Stimulated activated CD4-positive, alpha-beta T cell treated with anti-CD3 and anti-CD28 coated beads, Interleukin-1b, Interleukin-23, amount 100 ng/mL, for 24 hours (primary cell): ENCODE measurements at regions not wholly inside any gene's neighbourhood (a gene's known extent, or its start where the extent isn't known, plus 50 kb on each side); places are given as distances from the start of the nearest gene placed in this dataset.
"Not testable (repeated sequence)": the region's sequence is repeated elsewhere in the genome, so short reads cannot be mapped to it uniquely, and the experiment has no call there.

Source experiments
- DNase-seq, 4 experiments: peaks; one replicate each; pipeline ENCODE4 v3.0.0-alpha.2; 2020; ENCODE audit warnings: low read depth in 4 of 4, low spot score in 1 of 4

DNA sequence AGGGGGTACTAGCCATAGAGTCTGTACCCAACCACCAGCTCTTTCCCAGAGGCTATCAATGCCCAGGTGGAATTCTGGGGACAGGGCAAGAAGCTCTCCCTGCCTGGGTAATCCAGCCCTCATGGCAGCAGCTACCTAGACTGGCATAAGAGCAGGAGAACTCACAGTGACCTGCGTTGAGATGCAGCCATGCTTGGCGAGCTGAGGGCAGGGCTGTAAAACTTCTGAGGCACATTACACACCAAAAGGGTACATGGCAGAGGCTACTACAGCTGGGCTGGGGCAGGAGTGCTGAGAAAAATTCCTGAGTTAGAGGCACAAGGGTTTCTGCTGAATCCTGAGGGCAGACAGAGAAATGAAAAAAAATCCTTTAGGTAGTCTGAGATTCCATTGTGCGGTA, 927.9 kb upstream of the B3GALT2 start:
- DNase-seq = no peak

DNA sequence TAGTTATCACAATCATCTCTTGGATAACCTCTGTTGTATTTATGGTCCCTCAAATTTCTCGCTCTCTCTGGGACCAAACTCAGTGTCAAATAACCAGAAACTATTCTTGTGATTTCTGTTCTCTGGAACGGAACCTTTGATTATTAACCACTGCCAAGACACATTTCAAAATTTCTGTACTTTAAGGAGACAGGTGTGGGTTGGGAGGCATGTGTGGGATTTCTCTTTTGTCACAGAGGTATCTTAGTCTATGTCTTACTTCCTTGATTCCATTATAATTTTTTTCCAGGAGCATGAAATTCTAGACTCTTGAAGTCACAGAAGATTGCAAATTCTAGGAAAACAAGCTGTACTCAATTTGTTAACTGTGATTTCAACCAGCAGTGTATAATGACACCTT, 919.0 kb upstream of the B3GALT2 start:
- DNase-seq = no peak

GRCh38 chr1:194104247-194104844, 917.9 kb upstream of the B3GALT2 start:
- no peak for DNase-seq

GRCh38 chr1:194103516-194104246, 917.3 kb upstream of the B3GALT2 start:
- DNase-seq = no peak

- no peak for DNase-seq
Measured at GRCh38 chr1:194103101-194103500, 916.7 kb upstream of the B3GALT2 start.

GRCh38 chr1:194102607-194103006, 916.2 kb upstream of the B3GALT2 start:
- no peak for DNase-seq

- no peak for DNase-seq
Measured at GRCh38 chr1:194084755-194085154, 898.3 kb upstream of the B3GALT2 start.

- no peak for DNase-seq
Measured at GRCh38 chr1:194081444-194081843, 895.0 kb upstream of the B3GALT2 start.

DNA sequence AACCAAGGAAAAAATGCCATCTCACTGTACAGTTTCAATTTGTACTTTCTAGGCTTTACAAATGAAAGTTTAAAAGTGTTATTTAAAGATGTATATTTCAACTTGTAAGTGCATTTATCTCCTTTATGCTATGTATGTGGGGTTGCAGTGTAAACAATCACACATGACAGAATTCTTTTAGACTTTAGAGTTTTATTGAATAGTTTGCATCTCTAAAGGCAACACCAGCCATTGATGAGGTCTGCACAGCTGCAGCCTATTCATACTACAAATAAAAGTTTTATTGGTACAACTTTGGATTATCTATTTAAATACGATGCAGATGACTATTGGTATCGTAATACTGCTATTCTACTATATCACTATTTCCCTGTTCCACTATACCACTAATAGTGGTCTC, 894.4 kb upstream of the B3GALT2 start:
- no peak for DNase-seq

DNA sequence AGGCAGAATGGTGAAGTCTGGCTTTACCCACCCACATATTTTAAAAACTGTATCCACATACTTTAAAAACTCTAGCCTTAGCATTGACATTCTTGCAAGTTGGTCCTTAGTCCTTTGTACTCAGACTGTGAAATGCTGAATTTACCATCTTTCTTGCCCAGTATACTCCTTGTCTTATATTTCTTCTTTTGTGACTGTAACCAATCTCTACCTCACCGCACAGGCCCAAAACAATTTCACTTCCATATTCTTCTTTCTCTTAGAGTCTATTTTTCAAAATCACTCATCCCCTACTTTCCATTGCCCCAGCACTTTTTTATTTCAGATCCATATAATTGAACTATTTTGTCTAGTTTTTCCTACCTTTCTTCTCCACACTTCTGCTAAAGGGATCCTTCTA, 892.4 kb upstream of the B3GALT2 start:
- DNase-seq = no peak

DNA sequence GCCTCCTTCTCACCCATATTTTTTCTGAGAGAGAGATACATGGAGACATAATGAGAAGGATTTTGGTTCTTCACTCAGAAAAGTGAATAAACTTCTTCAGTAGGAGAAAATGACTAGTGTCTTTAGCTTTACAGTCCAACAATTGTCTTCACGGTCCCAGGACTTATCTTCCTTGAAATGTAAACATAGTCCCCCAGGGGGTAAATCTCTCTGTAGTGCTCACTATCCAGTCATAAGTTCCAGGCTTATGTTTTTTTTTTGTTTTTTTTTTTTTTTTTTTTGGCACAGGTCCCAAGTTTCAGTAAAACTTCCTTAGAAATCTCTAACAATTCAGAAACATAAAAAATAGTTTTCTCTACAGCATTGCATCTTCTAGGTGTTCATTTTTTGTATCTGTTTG, 890.2 kb upstream of the B3GALT2 start:
- no peak for DNase-seq

DNA sequence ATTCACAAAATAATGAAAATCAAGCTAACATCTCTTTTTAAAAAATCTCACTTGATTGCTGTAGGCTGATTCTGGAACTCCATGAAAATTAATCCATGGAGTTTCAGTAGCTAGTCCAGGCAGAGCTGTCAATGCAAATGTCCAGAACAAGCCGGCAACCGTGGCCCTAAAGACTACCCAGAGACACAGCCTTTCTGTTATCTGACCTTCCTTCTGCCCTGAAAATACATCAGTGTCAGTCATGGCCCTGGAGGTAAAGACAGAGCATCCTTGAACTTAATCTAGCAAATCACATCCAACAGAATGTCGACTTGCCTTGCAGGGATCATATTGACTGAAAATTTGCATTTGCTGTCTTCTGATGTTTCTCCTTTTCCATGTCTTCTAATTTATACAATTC, 887.4 kb upstream of the B3GALT2 start:
- no peak for DNase-seq

GRCh38 chr1:194071205-194071604, 884.8 kb upstream of the B3GALT2 start:
- no peak for DNase-seq

DNA sequence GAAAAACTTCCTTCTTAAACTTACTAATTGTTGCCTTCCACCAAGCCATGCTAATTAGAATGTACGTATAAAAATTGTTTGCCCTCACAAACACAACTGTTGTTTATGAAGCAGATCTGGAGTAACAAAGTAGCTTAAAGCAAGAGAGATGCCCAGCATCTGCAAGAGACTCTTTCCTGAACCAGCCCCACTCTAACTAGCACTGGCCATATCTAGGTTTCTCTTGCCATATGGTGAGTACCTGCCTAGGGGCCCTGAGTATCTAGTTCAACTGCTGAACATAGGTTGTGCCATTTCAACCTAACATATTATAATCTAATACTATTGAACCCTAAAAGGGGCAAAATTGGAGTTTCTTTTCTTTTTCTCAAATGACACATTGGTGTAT, 883.4 kb upstream of the B3GALT2 start:
- DNase-seq = no peak

DNA sequence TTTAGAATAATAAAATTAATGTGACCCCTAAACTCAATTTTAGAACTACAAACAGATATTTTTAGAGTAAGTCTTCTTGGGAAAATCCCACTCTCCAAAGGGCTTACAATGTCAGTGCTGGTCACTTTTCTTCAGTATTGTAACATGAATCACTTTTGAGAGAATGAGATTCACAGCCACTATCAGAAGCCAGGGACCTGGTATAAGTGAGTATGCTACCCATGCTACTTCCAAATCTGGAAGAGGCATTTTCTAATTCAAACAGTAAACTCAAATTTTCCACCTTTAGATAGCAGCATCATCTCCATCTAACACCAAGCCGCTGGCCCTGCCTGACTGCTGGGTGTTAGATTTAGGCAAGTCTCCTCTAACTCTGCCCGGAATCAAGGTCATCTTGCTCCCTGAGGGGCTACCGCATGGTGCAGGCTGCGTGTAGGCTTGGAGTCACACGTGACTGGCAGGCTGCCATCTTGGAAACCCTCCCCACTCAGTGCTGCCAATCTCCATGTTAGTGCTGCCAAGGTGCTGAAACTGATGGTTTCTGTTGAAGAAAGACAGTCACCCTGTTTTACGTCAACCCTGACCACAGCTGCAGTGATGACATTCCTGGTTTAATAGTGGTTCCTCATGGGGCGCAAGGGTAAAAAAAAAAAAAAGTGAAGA, 882.9 kb upstream of the B3GALT2 start:
- DNase-seq = no peak

GRCh38 chr1:194068446-194069167, 882.2 kb upstream of the B3GALT2 start:
- DNase-seq = no peak

DNA sequence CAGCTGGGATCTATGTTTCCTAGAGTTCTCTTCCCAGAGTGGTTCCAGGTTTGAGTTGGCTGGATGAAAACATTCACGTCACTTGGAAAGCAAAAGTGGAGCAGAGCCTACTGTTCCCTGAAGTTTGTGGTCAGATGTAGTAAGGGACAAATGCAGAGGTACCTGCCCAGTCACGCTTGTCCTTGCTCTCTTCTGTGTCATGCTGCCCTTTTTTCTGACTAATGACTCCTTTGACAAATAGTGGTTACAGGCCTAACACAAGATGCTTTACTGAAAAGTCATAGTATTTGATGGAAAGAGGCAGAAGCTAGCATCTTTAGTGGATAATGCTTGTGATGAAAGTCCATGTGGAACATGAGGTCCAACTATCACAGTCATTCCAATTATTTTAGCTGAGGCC, 881.4 kb upstream of the B3GALT2 start:
- no peak for DNase-seq

DNA sequence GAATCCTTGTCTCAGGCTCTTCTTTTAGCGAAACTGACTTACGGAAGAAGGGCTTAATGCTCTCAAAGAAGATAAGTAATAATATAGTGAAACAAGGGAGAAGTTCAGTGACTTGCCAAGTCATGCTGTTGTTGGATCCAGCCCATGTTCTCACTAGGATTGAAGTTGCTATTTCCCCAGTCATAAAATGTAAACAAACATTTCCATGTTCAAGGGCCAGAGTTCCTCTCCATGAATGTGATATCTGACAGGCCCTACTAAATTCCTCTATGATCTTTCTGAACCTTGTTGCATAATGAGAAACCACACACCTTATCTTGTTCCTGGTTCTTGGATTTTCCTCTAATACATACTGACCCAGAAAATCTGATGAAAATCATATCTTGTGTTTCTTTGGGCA, 876.5 kb upstream of the B3GALT2 start:
- no peak for DNase-seq

DNA sequence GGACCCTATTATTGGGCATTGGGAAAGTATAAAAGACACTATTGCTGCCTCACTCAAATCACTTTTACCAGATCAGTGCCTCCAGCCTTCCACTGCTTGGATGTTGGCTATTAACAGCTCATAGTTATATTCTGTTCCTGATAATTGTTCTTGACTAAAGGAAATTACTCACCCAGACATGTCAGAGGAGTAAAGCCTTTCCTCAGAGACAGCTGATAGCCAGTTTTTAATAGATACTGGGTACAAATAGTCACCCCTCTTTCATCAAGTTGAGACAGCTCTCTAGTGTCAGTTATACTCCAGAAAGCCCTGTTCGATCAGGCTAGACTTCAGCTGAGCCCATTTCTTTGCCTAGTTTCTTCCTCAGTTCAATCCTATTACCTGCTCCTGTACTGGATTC, 876.1 kb upstream of the B3GALT2 start:
- DNase-seq = no peak

GRCh38 chr1:194060481-194060880, 874.1 kb upstream of the B3GALT2 start:
- DNase-seq = no peak

GRCh38 chr1:194058268-194058667, 871.9 kb upstream of the B3GALT2 start:
- DNase-seq = not testable (repeated sequence)

GRCh38 chr1:194056169-194056568, 869.8 kb upstream of the B3GALT2 start:
- no peak for DNase-seq
